Neural cell (in vitro differentiated cells): ENCODE measurements at regions not wholly inside any gene's neighbourhood (a gene's known extent, or its start where the extent isn't known, plus 50 kb on each side); places are given as distances from the start of the nearest gene placed in this dataset.

Experiments used
- H2AFZ ChIP-seq: fragments of 200-600, 300-800 bp; sonication (generic), shearing (Covaris generic); 2 replicates; pipeline ENCODE4 v1.6.0; 2014; ENCODE audit warnings: low read depth, mild to moderate bottlenecking, antibody characterized with exemption, low read length, moderate library complexity
- H3F3A ChIP-seq: fragments of 200-600 bp; shearing (Covaris generic); 2 replicates; pipeline ENCODE4 v1.6.1; 2016; ENCODE audit warnings: mild to moderate bottlenecking, moderate library complexity, mixed read lengths, antibody characterized with exemption, low read length; ENCODE audit not compliant: insufficient read depth, poor library complexity, severe bottlenecking
- H3K27ac ChIP-seq: fragments of 200-600, 300-800 bp; sonication (generic), shearing (Covaris generic); 2 replicates; pipeline ENCODE4 v1.5.1; 2014; ENCODE audit warnings: mild to moderate bottlenecking, low read length, moderate library complexity
- H3K27me3 ChIP-seq: fragments of 300-800, 200-600 bp; sonication (generic), shearing (Covaris generic); 2 replicates; pipeline ENCODE4 v1.6.0; 2014; ENCODE audit warnings: mild to moderate bottlenecking, low read depth, low read length, moderate library complexity; ENCODE audit not compliant: insufficient read depth
- H3K36me3 ChIP-seq: fragments of 300-800, 200-600 bp; sonication (generic), shearing (Covaris generic); 2 replicates; pipeline ENCODE4 v1.5.1; 2014; ENCODE audit warnings: mild to moderate bottlenecking, antibody characterized with exemption, low read length, moderate library complexity; ENCODE audit not compliant: insufficient read depth
- H3K4me2 ChIP-seq: fragments of 300-800, 200-600 bp; sonication (generic), shearing (Covaris generic); 2 replicates; pipeline ENCODE4 v1.6.0; 2014; ENCODE audit warnings: mild to moderate bottlenecking, low read length
- H3K4me3 ChIP-seq: fragments of 300-800, 200-600 bp; sonication (generic), shearing (Covaris generic); 2 replicates; pipeline ENCODE4 v1.5.1; 2014; ENCODE audit warnings: mild to moderate bottlenecking, low read length, moderate library complexity
- H3K79me2 ChIP-seq: fragments of 200-600 bp; shearing (Covaris generic); replicated peaks from 2 replicates; pipeline ENCODE4 v1.6.0; 2014; ENCODE audit warnings: mild to moderate bottlenecking, low read length, moderate library complexity; ENCODE audit not compliant: insufficient read depth
- H3K9ac ChIP-seq: fragments of 300-800, 200-600 bp; sonication (generic), shearing (Covaris generic); 2 replicates; pipeline ENCODE4 v1.6.1; 2016; ENCODE audit warnings: mild to moderate bottlenecking, low read length, mixed read lengths
- H3K9me2 ChIP-seq: fragments of 200-600 bp; shearing (Covaris generic); 2 replicates; pipeline ENCODE4 v1.6.1; 2016; ENCODE audit warnings: mild to moderate bottlenecking, low read length, mixed read lengths; ENCODE audit not compliant: insufficient read depth
- H3K9me3 ChIP-seq: fragments of 200-600, 300-800 bp; sonication (generic), shearing (Covaris generic); 2 replicates; pipeline ENCODE4 v1.6.1; 2016; ENCODE audit warnings: mild to moderate bottlenecking, mixed run types, low read length, moderate library complexity, mixed read lengths
- H4K20me1 ChIP-seq: fragments of 200-600 bp; shearing (Covaris generic); 2 replicates; pipeline ENCODE4 v1.6.1; 2016; ENCODE audit warnings: mild to moderate bottlenecking, mixed run types; ENCODE audit not compliant: insufficient read depth
- EP300 ChIP-seq: fragments of 450-650 bp; conservative IDR thresholded peaks from 2 replicates; pipeline ENCODE4 v1.6.1; 2014; ENCODE audit warnings: antibody characterized with exemption, mild to moderate bottlenecking, moderate library complexity; ENCODE audit not compliant: poor library complexity, severe bottlenecking
- EZH2 ChIP-seq: fragments of 200-600, 300-800 bp; shearing (Covaris generic), sonication (generic); IDR thresholded peaks from 2 replicates; pipeline ENCODE4 v1.6.1; 2014; ENCODE audit warnings: antibody characterized with exemption, low read length, borderline replicate concordance, mild to moderate bottlenecking; ENCODE audit not compliant: insufficient read depth, poor library complexity, severe bottlenecking
- MXI1 ChIP-seq: fragments of 450-650 bp; conservative IDR thresholded peaks from 2 replicates; pipeline ENCODE4 v1.6.1; 2014; ENCODE audit warnings: antibody characterized with exemption, mild to moderate bottlenecking; ENCODE audit not compliant: poor library complexity, severe bottlenecking
- POLR2AphosphoS5 ChIP-seq: IDR thresholded peaks from 2 replicates; pipeline ENCODE4 v1.6.1; 2012
- RAD21 ChIP-seq: fragments of 450-650 bp; conservative IDR thresholded peaks from 2 replicates; pipeline ENCODE4 v1.6.1; 2014; ENCODE audit warnings: antibody characterized with exemption, mild to moderate bottlenecking, moderate library complexity
- SMC3 ChIP-seq: fragments of 450-650 bp; conservative IDR thresholded peaks from 2 replicates; pipeline ENCODE4 v1.6.1; 2014; ENCODE audit warnings: antibody characterized with exemption, mild to moderate bottlenecking, moderate library complexity; ENCODE audit not compliant: poor library complexity
- TAF1 ChIP-seq: IDR thresholded peaks from 2 replicates; pipeline ENCODE4 v1.6.1; 2012; ENCODE audit warnings: low read depth
- TF ChIP-seq, protein P1 (sequence below): IDR thresholded peaks from 2 replicates; pipeline ENCODE4 v1.6.1; 2012; ENCODE audit warnings: borderline replicate concordance
- TF ChIP-seq, protein P2 (sequence below): fragments of 450-650 bp; IDR thresholded peaks from 2 replicates; pipeline ENCODE4 v1.5.1; 2014; ENCODE audit warnings: antibody characterized with exemption, mild to moderate bottlenecking, moderate library complexity; ENCODE audit not compliant: poor library complexity, severe bottlenecking

DNA sequence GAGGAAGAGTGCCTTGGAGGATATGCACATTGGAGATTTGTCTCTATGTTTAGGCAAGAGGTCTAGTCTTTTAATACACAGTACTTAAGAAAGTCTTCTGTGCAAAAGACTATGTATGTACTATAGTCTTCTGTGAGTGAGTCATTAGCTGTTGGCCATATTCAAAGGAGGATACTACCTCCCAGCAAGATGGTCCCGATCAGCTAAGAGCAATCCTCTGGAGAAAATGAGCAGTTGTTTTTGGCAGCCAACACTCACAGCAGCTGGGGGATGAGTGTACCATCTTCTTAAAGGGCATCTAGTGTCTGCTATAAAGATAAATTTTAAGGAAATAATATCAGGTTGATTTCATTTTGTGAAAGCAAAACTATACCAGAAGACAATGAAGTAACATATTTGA is 487.8 kb downstream of the KCTD12 start:
- Histone ChIP-seq H3K9me2 (no peaks in the 10 kb centered on the region), H3K4me2 (no peak overlapping the region), H3K79me2 (no peaks in the 10 kb centered on the region), H4K20me1 (no peaks in the 10 kb centered on the region), H2AFZ (no peak overlapping the region), H3K9ac (no peak overlapping the region), H3K36me3 (no peaks in the 10 kb centered on the region), H3K27me3 (no peaks in the 10 kb centered on the region), H3F3A (no peaks in the 10 kb centered on the region), H3K27ac (no peak overlapping the region), H3K4me3 (no peak overlapping the region), H3K9me3 (no peaks in the 10 kb centered on the region)
- TF ChIP-seq POLR2AphosphoS5 (no peak), MXI1 (no peak), SMC3 (no peak), EP300 (no peak), RAD21 (no peak), TAF1 (no peak), EZH2 (no peak)
- TF ChIP-seq, protein P1, sequence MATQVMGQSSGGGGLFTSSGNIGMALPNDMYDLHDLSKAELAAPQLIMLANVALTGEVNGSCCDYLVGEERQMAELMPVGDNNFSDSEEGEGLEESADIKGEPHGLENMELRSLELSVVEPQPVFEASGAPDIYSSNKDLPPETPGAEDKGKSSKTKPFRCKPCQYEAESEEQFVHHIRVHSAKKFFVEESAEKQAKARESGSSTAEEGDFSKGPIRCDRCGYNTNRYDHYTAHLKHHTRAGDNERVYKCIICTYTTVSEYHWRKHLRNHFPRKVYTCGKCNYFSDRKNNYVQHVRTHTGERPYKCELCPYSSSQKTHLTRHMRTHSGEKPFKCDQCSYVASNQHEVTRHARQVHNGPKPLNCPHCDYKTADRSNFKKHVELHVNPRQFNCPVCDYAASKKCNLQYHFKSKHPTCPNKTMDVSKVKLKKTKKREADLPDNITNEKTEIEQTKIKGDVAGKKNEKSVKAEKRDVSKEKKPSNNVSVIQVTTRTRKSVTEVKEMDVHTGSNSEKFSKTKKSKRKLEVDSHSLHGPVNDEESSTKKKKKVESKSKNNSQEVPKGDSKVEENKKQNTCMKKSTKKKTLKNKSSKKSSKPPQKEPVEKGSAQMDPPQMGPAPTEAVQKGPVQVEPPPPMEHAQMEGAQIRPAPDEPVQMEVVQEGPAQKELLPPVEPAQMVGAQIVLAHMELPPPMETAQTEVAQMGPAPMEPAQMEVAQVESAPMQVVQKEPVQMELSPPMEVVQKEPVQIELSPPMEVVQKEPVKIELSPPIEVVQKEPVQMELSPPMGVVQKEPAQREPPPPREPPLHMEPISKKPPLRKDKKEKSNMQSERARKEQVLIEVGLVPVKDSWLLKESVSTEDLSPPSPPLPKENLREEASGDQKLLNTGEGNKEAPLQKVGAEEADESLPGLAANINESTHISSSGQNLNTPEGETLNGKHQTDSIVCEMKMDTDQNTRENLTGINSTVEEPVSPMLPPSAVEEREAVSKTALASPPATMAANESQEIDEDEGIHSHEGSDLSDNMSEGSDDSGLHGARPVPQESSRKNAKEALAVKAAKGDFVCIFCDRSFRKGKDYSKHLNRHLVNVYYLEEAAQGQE = no peak
- TF ChIP-seq, protein P2, sequence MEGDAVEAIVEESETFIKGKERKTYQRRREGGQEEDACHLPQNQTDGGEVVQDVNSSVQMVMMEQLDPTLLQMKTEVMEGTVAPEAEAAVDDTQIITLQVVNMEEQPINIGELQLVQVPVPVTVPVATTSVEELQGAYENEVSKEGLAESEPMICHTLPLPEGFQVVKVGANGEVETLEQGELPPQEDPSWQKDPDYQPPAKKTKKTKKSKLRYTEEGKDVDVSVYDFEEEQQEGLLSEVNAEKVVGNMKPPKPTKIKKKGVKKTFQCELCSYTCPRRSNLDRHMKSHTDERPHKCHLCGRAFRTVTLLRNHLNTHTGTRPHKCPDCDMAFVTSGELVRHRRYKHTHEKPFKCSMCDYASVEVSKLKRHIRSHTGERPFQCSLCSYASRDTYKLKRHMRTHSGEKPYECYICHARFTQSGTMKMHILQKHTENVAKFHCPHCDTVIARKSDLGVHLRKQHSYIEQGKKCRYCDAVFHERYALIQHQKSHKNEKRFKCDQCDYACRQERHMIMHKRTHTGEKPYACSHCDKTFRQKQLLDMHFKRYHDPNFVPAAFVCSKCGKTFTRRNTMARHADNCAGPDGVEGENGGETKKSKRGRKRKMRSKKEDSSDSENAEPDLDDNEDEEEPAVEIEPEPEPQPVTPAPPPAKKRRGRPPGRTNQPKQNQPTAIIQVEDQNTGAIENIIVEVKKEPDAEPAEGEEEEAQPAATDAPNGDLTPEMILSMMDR = no peak

- H3K9me3 ChIP-seq = no peaks in the 10 kb centered on the region
- H3K9me2 ChIP-seq = no peaks in the 10 kb centered on the region
- H4K20me1 ChIP-seq = no peaks in the 10 kb centered on the region
- TF ChIP-seq RAD21 (no peak), EP300 (no peak), MXI1 (no peak), POLR2AphosphoS5 (no peak)
- TF ChIP-seq, protein P2 = no peak
- TF ChIP-seq, protein P1 = no peak
- no peaks in the 10 kb centered on the region for H3F3A ChIP-seq
- H3K4me3 ChIP-seq = no peak overlapping the region
- H2AFZ ChIP-seq = no peak overlapping the region
- no peak overlapping the region for H3K9ac ChIP-seq
- no peak overlapping the region for H3K4me2 ChIP-seq
- no peaks in the 10 kb centered on the region for H3K36me3 ChIP-seq
- no peak overlapping the region for H3K27ac ChIP-seq
- H3K27me3 ChIP-seq = no peaks in the 10 kb centered on the region
- no peaks in the 10 kb centered on the region for H3K79me2 ChIP-seq
Measured at GRCh38 chr13:76397413-76397812, 488.8 kb downstream of the KCTD12 start.
